HepG2 (cell line): ENCODE measurements at regions not wholly inside any gene's neighbourhood (a gene's known extent, or its start where the extent isn't known, plus 50 kb on each side); places are given as distances from the start of the nearest gene placed in this dataset.

Source experiments
- DPF2 ChIP-seq: sonication (generic); formaldehyde crosslinking; IDR thresholded peaks from 2 replicates; pipeline ENCODE4 v1.4.0; 2020; ENCODE audit warnings: mild to moderate bottlenecking, low read depth, missing genetic modification reagents, borderline replicate concordance
- E2F2 ChIP-seq: sonication (generic); formaldehyde crosslinking; IDR thresholded peaks from 2 replicates; pipeline ENCODE4 v1.4.0; 2020; ENCODE audit warnings: missing genetic modification reagents, borderline replicate concordance
- HNF1B ChIP-seq: sonication (generic); formaldehyde crosslinking; IDR thresholded peaks from 2 replicates; pipeline ENCODE4 v1.5.1; 2020; ENCODE audit warnings: mild to moderate bottlenecking, moderate library complexity, missing genetic modification reagents
- HNRNPK ChIP-seq: fragments of 200-400 bp; formaldehyde crosslinking; IDR thresholded peaks from 2 replicates; pipeline ENCODE4 v1.6.1; 2018; ENCODE audit warnings: low read length, low read depth, moderate library complexity, mild to moderate bottlenecking; ENCODE audit not compliant: poor library complexity, severe bottlenecking
- TFAP4 ChIP-seq: sonication (generic); IDR thresholded peaks from 2 replicates; pipeline ENCODE4 v1.6.1; 2016; ENCODE audit warnings: low read depth, borderline replicate concordance
- ZFP36L2 ChIP-seq: sonication (generic); formaldehyde crosslinking; IDR thresholded peaks from 2 replicates; pipeline ENCODE4 v1.4.0; 2020; ENCODE audit warnings: missing genetic modification reagents
- ZNF180 ChIP-seq: sonication (generic); formaldehyde crosslinking; IDR thresholded peaks from 2 replicates; pipeline ENCODE4 v1.4.0; 2020; ENCODE audit warnings: low read depth, missing genetic modification reagents, borderline replicate concordance
- ZNF552 ChIP-seq: sonication (generic); formaldehyde crosslinking; IDR thresholded peaks from 2 replicates; pipeline ENCODE4 v1.9.0; 2022; ENCODE audit warnings: missing genetic modification reagents, mild to moderate bottlenecking, borderline replicate concordance
- ZNF672 ChIP-seq: sonication (generic); formaldehyde crosslinking; IDR thresholded peaks from 2 replicates; pipeline ENCODE4 v1.8.1; 2022; ENCODE audit warnings: missing genetic modification reagents
- ZNF674 ChIP-seq: sonication (generic); formaldehyde crosslinking; IDR thresholded peaks from 2 replicates; pipeline ENCODE4 v1.5.0; 2020; ENCODE audit warnings: low read depth, mild to moderate bottlenecking, missing genetic modification reagents

GRCh38 chr10:33938001-33938400 is 603.5 kb upstream of the NRP1 start (continued):
- TF ChIP-seq TFAP4 (no peak), ZNF180 (no peak), ZNF674 (CRISPR knock-in tag) (no peak), DPF2 (CRISPR knock-in tag) (no peak), ZNF552 (CRISPR knock-in tag) (no peak), HNF1B (CRISPR knock-in tag) (no peak), ZFP36L2 (CRISPR knock-in tag) (no peak), ZNF672 (CRISPR knock-in tag) (no peak), HNRNPK (no peak), E2F2 (CRISPR knock-in tag) (no peak)
